Breast epithelium (tissue), 4 donors: ENCODE measurements at regions not wholly inside any gene's neighbourhood (a gene's known extent, or its start where the extent isn't known, plus 50 kb on each side); places are given as distances from the start of the nearest gene placed in this dataset.

Experiments
- DNase-seq, 2 donors: peaks; one replicate each; pipeline ENCODE4 v3.0.0-alpha.2; 2019; ENCODE audit warnings: low spot score in 2 of 2
- H3K27ac ChIP-seq, 2 donors: fragments of 200-600 bp; sonication (generic) in 1 of 2; one replicate each; pipeline ENCODE4 v1.5.1; 2016 to 2019; ENCODE audit warnings: mild to moderate bottlenecking in 1 of 2
- H3K27me3 ChIP-seq, 2 donors: fragments of 200-600 bp; sonication (generic) in 1 of 2; one replicate each; pipeline versions ENCODE4 v1.5.1 to v1.6.0; 2017 to 2019; ENCODE audit warnings: control low read depth in 1 of 2, mild to moderate bottlenecking in 1 of 2
- H3K36me3 ChIP-seq: fragments of 200-600 bp; one replicate; pipeline ENCODE4 v1.5.1; 2019
- H3K4me1 ChIP-seq, 2 donors: fragments of 200-600 bp; sonication (generic); one replicate each; pipeline ENCODE4 v1.5.1; 2016 to 2019; ENCODE audit warnings: control low read depth in 1 of 2
- H3K4me3 ChIP-seq, 3 donors: fragments of 200-600 bp; sonication (generic); 1 replicate in 2 of 3; 2 replicates in 1 of 3; pipeline ENCODE4 v1.5.1; 2016 to 2019; ENCODE audit warnings: mild to moderate bottlenecking in 3 of 3, moderate library complexity in 2 of 3
- H3K9me3 ChIP-seq, 2 donors: fragments of 200-600 bp; sonication (generic) in 1 of 2; one replicate each; pipeline ENCODE4 v1.5.1; 2016 to 2019; ENCODE audit warnings: control low read depth in 1 of 2
- CTCF ChIP-seq, 3 donors: fragments of 450-650 bp; IDR thresholded peaks; one replicate each; pipeline ENCODE4 v1.5.1; 2016 to 2017; ENCODE audit warnings: antibody characterized with exemption in 3 of 3, mild to moderate bottlenecking in 3 of 3, moderate library complexity in 3 of 3
- POLR2A ChIP-seq: fragments of 450-650 bp; IDR thresholded peaks from one replicate; pipeline ENCODE4 v1.6.1; 2016; ENCODE audit warnings: antibody characterized with exemption, mild to moderate bottlenecking, moderate library complexity
- POLR2AphosphoS5 ChIP-seq, 3 donors: sonication (generic); formaldehyde crosslinking; IDR thresholded peaks; one replicate each; pipeline ENCODE4 v1.6.1; 2017; ENCODE audit warnings: antibody characterized with exemption in 3 of 3
- intact Hi-C: fragments of 100-400 bp; cut with DNase I; formaldehyde crosslinking; loops from one replicate; pipeline ENCODE4 v1.15.1; 2023; ENCODE audit warnings: low total_unique reads

DNA sequence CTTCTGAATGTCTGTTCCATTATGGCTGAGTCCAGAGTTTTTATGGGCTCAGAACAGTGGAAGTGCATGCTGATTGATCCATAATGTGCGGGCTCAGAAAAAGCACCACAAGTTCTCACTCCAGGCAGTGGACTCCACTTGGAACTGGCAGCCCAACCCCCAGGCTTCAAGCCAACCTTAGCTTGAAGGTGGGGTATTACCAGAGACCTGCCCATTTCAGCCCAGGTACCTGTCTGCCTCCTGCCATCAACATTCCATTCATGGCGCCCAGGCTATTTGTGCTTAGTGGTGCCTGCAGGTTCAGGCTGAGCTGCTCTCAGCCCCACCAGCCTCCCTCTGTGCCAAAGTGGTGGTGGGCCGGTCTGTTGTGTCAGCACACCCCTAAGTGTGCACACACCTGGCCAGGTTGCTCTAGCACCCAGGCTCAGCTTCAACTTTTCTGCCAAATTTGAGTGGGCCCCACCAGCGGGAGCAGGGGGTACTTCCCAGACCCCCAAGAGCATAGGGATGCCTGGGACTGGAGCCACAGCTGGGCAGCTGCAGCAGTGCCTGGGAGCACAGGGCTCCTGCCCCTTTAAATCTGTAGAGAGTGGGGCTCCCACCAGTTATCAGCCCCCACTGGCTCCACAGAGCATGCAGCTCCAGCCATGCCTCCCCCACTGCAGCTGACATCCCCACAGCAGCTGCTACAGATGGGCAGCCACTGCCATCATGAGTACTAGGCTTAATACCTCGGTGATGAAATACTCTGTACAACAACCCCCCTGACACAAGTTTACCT lies 1025.3 kb downstream of the PCDH19 start:
- Histone ChIP-seq H3K27me3 (peaks cover 0 to 16% of the 10 kb centered on the region in 2 donors), H3K36me3 (no peaks in the 10 kb centered on the region), H3K9me3 (peaks cover 0 to 23% of the 10 kb centered on the region in 2 donors), H3K27ac (no peak overlapping the region), H3K4me3 (no peak overlapping the region), H3K4me1 (no peaks in the 10 kb centered on the region)
- intact Hi-C loops, result no loop called here
- TF ChIP-seq POLR2A (no peak), CTCF (IDR thresholded peaks at IDR 0.05) (no peak), POLR2AphosphoS5 (IDR thresholded peaks at IDR 0.05) (no peak)
- no peak for DNase-seq

DNA sequence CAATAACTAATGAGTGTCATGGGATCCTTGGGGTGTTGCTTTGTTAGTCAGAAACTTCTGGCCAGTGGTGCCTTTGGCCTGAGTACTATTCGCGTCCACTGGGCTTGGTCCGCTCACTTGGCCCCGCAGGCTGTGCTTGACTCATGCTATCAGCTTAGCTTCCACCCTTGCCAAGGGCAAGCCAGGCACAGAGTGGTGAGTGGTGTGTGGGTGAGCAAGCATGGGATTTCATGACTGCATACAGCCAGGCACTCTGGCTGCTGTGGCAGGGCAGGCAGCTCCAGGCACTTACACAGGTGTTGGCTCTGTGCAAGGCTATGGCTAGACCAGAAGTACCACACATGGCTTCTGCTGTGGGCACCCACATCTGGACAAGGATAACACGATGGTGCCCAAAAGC lies 1026.3 kb downstream of the PCDH19 start:
- Histone ChIP-seq H3K36me3 (no peaks in the 10 kb centered on the region), H3K27me3 (peaks cover 0 to 16% of the 10 kb centered on the region in 2 donors), H3K9me3 (peaks cover 0 to 18% of the 10 kb centered on the region in 2 donors), H3K27ac (no peak overlapping the region), H3K4me1 (no peaks in the 10 kb centered on the region), H3K4me3 (no peak overlapping the region)
- intact Hi-C loops, result no loop called here
- no peak for TF ChIP-seq CTCF (IDR thresholded peaks at IDR 0.05)
- no peak for TF ChIP-seq POLR2AphosphoS5 (IDR thresholded peaks at IDR 0.05)
- TF ChIP-seq POLR2A, result no peak
- no peak for DNase-seq

DNA sequence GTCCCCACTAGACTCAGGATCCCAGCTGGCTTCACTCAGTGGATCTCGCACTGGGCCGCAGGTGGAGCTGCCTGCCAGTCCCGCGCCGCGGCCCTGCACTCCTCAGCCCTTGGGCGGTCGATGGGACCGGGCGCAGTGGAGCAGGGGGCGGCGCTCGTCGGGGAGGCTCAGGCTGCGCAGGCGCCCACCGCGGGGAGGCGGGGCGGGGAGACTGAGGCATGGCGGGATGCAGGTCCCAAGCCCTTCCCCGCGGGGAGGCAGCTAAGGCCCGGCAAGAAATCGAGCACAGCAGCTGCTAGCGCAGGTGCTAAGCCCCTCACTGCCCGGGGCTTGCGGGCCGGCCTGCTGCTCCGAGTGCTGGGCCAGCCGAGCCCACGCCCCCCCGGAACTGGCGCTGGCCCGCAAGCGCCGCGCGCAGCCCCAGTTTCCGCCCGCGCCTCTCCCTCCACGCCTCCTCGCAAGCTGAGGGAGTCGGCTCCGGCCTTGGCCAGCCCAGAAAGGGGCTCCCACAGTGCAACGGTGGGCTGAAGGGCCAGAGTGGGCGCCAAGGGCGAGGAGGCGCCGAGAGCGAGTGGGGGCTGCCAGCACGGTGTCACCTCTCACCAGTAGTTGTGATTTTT lies 1038.0 kb downstream of the PCDH19 start:
- no peak for TF ChIP-seq POLR2AphosphoS5 (IDR thresholded peaks at IDR 0.05)
- Histone ChIP-seq H3K27ac (no peak overlapping the region), H3K4me1 (no peaks in the 10 kb centered on the region), H3K9me3 (no peaks in the 10 kb centered on the region), H3K36me3 (no peaks in the 10 kb centered on the region), H3K27me3 (peaks cover 0 to 34% of the 10 kb centered on the region in 2 donors), H3K4me3 (no peak overlapping the region)
- DNase-seq, result no peak
- intact Hi-C loops, result no loop called here

GRCh38 chrX:99353412-99353811 lies 1056.7 kb downstream of the PCDH19 start:
- Histone ChIP-seq H3K4me3 (no peak overlapping the region), H3K4me1 (no peaks in the 10 kb centered on the region), H3K9me3 (peaks cover 0 to 8% of the 10 kb centered on the region in 2 donors), H3K36me3 (no peaks in the 10 kb centered on the region), H3K27me3 (peaks cover 0 to 35% of the 10 kb centered on the region in 2 donors), H3K27ac (no peak overlapping the region)
- no peak for DNase-seq
- no peak for TF ChIP-seq CTCF (IDR thresholded peaks at IDR 0.05)
- TF ChIP-seq POLR2A, result no peak
- no peak for TF ChIP-seq POLR2AphosphoS5 (IDR thresholded peaks at IDR 0.05)
- intact Hi-C loops, result no loop called here

GRCh38 chrX:99348256-99348655 lies 1061.8 kb downstream of the PCDH19 start:
- no peaks in the 10 kb centered on the region for H3K36me3 ChIP-seq
- no peaks in the 10 kb centered on the region for H3K4me1 ChIP-seq
- DNase-seq, result no peak
- H3K27me3 ChIP-seq, result peaks cover 0 to 19% of the 10 kb centered on the region in 2 donors
- no peak overlapping the region for H3K27ac ChIP-seq
- no peak overlapping the region for H3K4me3 ChIP-seq
- no peak for TF ChIP-seq POLR2AphosphoS5 (IDR thresholded peaks at IDR 0.05)
- TF ChIP-seq CTCF (IDR thresholded peaks at IDR 0.05), result no peak
- TF ChIP-seq POLR2A, result no peak
- intact Hi-C loops, result no loop called here
- peaks cover 3 to 5% of the 10 kb centered on the region in 2 donors for H3K9me3 ChIP-seq
